ENCODE measurements at regions not wholly inside any gene's neighbourhood (a gene's known extent, or its start where the extent isn't known, plus 50 kb on each side); places are given as distances from the start of the nearest gene placed in this dataset.

GRCh38 chr2:129299338-129299737, 680.1 kb upstream of the RAB6C start:
- no peak for TF ChIP-seq GABPA (IDR thresholded peaks at IDR 0.05; ENCODE audit: low read depth)
- TF ChIP-seq, protein P1, sequence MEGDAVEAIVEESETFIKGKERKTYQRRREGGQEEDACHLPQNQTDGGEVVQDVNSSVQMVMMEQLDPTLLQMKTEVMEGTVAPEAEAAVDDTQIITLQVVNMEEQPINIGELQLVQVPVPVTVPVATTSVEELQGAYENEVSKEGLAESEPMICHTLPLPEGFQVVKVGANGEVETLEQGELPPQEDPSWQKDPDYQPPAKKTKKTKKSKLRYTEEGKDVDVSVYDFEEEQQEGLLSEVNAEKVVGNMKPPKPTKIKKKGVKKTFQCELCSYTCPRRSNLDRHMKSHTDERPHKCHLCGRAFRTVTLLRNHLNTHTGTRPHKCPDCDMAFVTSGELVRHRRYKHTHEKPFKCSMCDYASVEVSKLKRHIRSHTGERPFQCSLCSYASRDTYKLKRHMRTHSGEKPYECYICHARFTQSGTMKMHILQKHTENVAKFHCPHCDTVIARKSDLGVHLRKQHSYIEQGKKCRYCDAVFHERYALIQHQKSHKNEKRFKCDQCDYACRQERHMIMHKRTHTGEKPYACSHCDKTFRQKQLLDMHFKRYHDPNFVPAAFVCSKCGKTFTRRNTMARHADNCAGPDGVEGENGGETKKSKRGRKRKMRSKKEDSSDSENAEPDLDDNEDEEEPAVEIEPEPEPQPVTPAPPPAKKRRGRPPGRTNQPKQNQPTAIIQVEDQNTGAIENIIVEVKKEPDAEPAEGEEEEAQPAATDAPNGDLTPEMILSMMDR (IDR thresholded peaks at IDR 0.05; ENCODE audit: insufficient read depth, low read length) = no peak
- TF ChIP-seq POLR2AphosphoS5 (IDR thresholded peaks at IDR 0.05; ENCODE audit: low read depth) = no peak
- no peak for TF ChIP-seq REST (IDR thresholded peaks at IDR 0.05; ENCODE audit: insufficient replicate concordance, low read depth)
- TF ChIP-seq SPI1 (IDR thresholded peaks at IDR 0.05; ENCODE audit: borderline replicate concordance, low read depth) = no peak

Measured in HL-60 (cell line).